IPS-NIHi11 (cell line): ENCODE measurements at regions not wholly inside any gene's neighbourhood (a gene's known extent, or its start where the extent isn't known, plus 50 kb on each side); places are given as distances from the start of the nearest gene placed in this dataset.

Experiments
- DNase-seq: peaks from one replicate; pipeline ENCODE4 v3.0.0; 2012; ENCODE audit warnings: mixed read lengths, low spot score

DNA sequence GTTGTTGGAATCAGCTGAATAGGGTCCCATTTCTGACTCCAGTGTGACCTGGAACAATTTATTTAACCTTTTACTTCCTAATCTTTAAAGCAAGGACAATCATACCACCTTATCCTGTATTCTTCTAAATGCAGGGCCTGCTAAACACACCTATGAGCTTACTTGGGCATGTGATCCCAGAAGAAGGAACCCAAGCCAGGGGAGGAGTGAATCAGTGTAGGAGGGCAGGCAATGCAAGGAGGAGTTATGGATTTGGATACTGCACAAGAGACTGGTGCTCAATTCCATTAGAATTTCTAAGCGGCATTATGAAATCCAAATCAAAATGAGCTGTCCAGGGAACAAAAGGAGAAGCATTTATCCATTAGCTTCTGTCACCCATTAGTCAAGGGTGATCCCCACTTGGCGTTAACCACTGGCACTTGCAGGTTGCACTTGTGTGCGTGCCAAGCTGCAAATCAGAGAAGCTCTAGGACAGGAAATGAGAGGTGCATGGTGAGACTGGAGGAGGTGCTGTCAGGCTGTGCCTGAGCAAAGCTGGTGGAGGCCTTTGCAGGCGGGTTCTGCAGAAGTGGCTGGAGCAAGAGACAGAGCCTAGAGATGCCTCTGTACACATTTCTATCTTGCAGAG is 297.2 kb upstream of the PLXNA2 start:
- no peak for DNase-seq

DNA sequence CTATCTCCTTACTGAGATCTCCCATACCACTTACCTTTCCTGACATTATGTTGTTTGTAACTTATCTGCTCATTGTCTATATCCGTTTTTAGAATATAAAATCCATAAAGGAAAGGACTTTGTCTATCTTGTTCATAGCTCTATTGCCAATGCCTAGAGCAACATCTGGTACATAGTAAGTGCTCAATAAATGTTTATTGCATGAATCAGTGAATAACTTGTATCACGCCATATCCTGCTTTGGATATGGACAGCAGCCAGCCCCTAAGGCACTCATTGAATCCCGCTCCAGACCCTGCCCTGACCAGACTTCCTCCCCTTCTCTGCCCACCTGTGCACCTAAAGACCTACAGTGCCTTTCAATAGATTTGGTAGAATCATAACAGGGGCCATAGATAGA is 298.1 kb upstream of the PLXNA2 start:
- DNase-seq, result no peak

DNA sequence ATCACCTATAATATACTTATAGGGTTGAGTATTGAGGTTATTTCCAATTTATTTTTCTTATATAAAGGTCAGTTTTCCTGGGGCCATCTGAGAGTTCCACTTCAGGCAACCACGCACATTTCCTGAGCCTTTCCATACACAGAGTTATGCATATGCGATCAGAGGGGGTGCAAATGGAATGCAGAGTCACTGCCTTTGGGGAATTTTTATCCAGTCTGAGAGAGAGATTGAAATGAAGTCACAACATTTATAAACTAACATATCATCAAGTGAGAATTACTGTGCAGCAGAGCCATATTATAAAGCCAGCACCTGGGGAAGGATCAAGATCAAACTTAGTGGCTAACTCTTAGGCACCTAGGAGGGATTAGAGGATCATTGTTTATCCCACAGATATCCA is 299.9 kb upstream of the PLXNA2 start:
- no peak for DNase-seq

DNA sequence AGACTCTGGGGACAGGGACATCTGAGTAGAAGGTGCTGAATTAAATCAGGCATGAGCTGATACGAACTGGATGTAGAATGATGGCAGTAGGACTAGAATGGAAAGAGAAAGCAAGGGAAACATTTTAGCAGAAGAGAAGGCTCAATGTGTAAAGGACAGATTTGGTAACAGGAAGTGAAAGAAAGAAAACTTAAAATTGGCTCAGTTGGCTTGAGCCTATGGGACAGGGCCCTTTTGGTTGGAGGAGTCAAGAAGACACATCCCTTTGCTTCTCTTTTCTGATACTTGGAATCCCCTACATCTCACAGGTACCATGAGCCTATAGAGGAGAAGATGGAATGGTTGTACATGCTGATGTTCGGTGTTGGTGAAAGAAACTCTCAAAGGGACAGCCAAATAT is 300.6 kb upstream of the PLXNA2 start:
- no peak for DNase-seq

DNA sequence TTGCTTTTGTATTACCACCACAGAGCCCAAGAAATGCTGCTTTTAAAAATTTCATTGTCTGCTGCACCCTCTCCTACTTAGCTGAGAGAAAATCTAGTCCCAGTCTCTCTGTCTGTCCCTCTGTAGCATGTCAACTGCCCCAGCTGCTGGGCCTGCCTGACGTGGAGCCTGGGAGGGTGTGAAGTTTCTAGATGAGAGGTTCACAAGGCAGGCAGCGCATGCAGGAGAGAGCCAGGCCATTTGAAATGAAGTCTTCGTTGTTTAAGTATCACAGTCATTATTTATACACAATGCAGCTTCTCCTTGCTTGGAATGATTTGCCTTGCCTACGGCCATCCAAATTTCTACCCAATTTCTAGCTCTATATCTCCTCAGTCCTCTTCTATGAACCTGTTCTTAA is 306.8 kb upstream of the PLXNA2 start:
- DNase-seq, result no peak

DNA sequence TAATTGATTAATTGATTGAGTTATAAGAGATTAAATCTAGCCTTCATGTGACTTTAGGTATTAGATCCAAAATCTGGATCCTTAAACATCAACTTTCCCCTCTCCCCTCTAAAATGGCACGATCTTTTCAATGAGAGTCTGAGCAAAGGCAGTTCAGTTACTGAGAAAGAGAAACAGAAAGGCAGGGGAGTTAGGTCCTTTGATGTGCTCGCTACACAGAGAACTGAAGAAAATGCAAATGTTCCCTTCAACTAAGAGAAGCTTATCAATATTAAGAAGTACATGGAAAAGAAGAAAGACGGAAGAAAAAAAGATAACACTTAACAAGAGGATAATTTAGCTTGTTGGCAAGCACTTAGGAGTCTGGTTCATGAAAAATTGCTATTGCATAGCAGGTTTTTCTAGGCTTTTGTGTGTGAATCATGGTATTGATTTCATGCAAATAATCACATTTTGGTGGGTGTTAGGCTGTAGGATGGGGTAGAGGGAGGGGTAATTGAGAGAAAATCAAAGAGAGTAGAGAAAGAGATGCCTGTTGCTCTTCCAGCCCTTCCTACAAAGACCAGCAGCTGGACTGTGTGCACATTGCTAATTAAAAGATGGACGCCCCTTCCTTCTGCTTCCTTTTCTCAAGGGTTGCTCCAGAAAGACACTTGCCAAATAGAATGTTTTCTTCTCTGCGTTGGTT is 307.6 kb upstream of the PLXNA2 start:
- DNase-seq, result no peak

DNA sequence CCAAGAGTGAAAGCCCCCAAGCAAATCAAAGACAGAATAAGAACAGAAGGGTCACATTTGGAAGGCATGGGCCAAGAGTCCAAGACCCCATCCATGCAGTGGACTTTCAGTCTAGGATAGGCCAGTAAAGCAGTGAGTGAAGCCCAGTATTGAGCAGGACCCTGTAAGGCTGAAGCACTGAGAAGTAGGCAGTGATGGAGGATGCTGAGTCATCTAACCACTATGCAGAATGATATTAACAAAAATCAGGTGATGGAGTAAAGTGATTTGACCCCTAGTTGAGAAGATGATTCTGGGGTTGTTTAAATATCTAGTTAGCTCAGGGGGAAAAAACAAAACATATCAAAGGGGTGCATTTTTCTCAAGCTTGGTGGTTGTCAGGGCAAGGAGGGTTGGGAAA is 308.7 kb upstream of the PLXNA2 start:
- DNase-seq, result no peak

DNA sequence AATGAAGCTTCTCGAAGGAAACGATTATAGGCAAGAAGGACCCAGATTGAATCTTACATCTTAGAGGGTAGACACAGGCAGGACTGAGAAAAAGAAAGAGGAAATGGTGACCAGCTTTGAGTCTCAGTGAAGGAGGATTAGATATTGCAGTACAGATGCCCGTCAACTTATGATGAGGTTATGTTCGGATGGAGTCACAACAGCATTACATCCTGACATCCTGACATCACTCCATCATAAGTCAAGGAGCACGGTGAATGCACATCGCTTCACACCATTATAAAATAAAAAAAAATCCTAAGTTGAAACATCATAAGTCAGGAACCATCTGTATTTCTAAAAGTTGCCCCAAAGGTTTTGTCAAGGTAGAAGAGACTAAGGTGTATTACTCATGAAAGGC is 312.3 kb upstream of the PLXNA2 start:
- DNase-seq, result no peak

DNA sequence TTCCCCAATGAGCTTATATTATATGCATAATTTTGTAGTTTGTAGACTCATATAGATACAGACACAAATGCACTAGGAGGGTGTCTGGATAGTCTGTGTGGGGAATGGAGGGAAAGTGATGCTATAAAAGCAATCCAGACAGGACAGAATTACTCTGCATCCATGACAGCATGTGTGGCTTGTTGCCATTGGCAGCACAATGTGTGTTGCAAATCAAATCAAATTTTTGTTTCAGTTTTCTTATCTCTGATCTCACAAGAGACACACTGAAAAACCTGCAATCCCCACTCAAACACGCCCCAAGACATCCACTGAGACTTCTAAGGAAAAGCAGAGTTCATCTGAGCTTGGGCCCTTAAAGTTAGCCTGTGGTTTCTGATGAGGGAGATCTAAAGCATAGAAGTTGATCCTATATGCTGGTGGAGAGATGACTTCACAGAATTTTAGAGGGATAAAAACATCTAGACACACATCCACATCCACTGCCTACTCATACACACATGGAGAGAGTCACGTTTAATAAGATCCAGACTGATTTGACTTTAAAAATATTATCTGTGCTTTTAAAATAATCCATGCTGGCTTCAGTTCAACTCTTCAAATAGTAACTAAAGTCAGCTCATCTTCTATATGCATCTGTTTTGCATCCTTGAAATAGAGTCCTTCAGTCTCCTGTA is 313.0 kb upstream of the PLXNA2 start:
- no peak for DNase-seq

DNA sequence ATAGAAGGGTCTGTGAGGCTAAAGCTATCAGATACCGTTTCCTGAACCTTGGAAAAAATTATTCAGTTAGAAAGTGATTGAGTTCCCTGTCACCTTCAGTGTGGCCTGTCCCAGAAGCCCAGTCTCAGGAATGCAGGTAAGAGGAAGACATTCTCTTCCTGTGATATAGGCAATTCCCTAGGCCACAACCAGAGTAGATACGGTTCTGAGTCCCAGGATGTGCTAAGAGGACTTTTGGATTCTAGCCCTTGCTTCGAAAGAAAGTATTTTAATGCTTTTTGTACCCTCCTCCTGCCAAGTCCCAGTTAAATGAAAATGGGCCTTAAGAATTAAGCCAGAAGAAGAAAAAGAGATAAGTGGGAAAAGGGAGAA is 313.5 kb upstream of the PLXNA2 start:
- no peak for DNase-seq

DNA sequence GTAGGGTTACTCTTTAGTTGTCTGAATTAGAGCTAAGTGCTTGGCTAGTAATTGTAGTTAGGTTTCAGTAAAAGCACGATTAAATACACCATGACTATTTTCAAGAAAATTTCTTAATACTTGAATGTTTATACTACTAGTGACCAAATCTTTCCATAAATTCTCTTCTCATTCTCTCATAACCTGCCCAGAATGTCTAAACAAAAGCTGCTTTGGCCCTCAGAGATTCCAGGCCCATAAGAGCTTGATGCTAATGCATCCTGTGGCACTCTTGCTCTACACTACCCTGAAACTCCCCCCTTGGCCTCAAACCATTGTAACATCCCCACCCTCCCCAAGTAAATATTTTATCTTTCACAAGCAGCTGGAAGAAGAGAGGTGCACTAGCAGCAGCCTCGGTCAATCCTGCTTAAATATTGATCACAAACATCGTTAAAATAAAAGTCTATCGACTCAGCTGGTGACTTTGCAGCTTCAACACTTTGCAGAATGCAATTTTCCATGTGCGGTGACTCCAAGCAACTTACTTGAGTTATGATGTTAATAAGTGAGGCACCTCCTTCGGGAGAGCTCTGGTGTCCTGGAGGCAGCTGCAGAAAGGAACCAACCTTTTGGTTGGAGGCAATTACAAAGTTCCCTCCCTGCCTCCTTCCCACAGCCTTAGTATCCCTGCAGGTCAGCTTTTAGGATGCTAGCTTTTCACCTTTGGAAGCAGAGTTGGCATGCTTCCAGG is 315.6 kb upstream of the PLXNA2 start:
- DNase-seq, result no peak

DNA sequence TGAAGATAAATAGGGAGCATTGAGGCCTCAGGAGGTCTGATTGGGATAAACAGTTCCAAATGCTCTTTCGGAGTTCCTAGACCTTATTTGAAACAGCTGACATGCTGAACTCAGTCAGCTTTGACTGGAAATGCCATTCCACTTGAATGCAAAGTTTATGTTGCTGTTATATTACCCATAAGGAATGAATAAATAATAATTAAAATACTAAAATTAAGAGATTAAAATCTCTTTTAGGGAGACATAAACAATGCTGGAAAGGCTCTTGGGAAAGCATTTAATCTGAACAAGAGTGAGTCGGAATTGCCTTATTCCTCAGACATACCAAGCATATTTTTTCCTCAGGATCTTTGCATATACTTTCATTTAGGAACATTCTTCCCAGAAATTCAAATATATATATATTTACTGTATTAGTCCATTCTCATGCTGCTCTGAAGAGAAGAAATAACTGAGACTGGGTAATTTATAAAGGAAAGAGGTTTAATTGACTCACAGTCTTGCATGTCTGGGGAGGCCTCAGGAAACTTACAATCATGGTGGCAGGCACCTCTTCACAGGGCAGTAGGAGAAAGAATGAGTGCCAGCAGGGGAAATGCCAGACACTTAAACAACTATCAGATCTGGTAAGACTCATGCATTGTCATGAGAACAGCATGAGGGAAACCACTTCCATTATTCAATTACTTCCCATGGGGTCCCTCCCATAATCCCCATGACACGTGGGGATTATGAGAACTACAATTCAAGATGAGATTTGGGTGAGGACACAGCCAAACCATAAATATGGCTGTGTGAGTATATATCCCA is 318.2 kb upstream of the PLXNA2 start:
- no peak for DNase-seq

DNA sequence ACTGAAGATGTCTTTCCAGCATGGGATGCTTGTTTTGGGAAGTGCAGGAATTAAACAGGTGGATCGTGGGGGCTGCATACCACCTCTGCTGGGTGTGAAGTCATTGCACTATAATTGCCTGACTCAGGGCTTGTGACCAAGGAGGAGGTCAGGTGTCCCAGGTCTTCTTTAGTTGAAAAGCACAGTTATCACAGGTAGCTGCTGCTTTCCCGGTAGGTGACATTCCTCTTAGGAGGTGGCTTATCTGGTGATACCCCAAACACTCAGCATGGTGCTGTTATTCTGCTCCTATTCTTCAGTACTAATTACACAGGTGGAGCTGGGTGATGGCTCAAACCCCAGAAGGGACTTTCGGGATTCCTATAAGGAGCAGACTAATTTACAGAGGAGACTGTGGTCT is 320.3 kb upstream of the PLXNA2 start:
- no peak for DNase-seq

DNA sequence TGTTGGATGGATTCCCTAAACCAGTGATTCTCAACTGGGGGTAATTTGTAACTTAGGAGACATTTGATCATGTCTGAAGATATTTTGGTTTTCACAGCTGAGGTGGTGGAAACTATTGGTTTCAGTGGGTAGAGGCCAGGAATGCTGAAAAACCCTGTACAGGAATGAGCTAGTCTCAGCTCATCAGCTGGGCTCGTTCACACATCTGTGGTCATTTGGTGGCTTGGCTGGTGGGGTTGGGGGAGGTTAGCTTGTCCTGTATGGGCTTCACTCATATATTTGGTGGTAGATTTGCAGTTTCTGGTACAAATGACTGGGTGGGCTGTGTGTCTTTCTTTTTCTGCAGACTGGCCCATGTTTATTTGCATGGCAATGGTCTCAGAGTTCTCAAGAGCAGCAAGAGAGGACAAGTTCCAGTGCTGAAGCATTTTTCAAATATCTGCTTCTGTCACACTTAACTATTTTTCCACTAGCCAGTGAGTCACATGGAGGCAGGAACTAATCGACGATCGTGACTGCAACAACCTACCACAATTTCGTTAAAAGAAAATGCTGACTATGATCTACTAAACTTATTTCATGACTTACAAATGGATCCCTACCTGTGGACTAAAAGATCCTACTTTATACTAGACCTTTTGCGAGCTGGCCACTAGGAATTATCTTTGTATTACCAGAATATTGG is 321.7 kb upstream of the PLXNA2 start:
- no peak for DNase-seq

DNA sequence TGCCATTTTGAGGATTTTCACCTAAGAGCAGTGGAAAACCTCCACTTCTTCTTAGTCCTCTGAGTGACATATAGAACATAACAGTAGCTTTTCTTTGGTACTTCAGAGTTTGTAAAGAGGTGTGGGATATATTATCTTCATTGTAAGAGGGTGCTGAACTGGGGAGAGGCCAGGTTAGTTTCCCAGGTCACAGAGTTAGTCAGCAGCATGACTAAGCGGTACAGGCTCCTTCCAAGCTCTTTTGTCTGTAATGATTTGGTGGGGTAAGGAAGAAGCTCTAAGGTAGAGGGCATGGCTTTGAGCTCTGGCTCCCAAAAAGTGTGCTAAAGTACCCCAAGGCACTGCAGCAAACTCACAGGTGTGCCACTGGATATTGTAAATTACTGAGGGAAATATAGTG is 325.0 kb upstream of the PLXNA2 start:
- no peak for DNase-seq

DNA sequence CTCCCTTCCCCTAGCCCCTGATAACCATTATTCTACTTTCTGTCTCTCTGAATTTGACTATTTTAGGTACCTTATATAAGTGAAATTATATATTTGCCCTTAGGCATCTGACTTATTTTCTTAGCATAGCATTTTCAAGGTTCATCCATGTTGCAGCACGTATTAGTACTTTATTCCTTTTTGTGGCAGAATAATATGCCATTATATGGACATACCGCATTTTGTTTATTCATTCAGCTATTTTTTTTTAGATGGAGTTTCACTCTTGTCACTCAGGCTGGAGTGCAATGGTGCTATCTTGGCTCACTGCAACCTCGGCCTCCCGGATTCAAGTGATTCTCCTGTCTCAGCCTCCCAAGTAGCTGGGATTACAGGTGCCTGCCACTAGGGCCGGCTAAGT is 326.2 kb upstream of the PLXNA2 start:
- DNase-seq, result no peak

DNA sequence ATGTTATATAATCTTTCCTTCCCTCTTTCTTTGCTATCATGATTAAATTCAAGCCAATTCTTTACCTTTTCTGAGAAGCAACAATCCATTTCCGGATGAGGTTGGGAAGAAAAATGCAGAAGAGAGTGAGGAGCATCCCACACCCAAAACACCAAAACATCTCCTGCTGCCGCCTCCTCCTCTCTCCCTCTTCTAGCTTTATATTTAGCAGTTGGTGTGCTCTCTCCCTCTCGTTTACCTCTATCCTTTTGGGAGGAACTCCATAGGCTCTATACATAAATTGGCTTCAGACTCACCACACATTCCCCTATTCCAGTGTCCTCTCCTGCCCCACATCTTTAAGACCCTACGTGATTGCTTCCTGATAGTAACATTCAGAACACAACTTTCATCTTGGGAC is 332.2 kb upstream of the PLXNA2 start:
- DNase-seq, result no peak

DNA sequence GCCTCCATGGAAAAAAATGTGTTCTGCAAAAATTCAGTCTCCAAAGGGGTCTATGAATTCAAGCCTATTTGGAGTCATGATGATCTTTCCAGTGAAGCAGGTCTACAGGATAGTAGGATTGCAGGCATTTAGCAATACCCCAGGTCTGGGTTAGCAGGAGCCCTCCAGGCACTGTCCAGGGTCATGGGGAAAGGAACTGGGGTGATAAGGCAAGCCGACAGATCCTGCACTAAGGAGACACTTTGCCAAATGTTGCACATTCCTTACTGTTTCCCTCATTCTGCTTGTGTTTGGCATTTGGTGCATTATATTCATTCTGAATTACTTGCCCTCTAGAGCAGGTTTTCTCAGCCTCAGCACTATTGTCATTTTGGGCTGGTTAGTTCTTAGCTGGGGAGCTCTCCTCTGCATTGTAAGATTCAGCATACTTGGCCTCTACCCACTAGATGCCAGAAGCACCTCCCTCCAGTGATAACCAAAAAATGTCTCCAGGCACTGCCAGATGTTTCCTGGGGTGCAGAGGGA is 333.3 kb upstream of the PLXNA2 start:
- DNase-seq, result no peak

DNA sequence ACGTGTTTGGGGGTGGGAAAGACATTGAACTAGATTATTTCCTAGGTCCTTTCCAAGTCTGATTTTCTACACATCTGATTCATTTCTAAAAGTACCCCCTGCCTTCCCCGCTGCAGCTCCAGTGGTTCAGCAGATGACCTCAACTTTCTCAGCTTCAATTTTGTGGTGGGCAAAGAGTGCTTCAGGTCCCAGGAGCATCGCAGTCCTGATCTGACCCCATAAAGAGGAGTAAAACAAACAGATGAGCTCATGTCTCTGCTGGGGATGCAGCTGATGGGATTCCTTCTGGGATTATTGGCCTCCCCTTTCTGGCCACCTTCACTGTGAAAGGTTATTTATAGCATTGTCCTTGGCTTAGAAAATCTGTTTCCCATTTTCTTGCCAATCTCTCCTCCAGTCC is 337.0 kb upstream of the PLXNA2 start:
- no peak for DNase-seq

DNA sequence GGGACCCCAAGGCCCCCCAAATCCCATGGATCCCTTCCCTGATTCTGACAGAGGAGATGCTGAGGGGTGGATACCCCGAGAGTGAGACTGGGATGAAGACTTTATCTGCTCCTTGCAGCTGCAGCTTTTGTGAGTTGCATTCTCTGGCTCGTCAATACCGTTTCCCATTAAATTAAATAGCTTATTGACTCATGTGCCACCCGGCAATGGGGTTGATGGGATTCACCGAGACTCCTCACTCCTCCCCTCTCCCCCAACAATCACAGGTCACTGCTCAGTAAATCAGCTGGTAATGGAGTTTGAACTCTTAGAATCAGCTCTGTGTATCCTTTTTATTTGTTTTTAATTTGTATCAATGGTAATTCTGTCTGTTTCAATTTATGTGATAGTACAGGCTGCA is 337.5 kb upstream of the PLXNA2 start:
- no peak for DNase-seq

DNA sequence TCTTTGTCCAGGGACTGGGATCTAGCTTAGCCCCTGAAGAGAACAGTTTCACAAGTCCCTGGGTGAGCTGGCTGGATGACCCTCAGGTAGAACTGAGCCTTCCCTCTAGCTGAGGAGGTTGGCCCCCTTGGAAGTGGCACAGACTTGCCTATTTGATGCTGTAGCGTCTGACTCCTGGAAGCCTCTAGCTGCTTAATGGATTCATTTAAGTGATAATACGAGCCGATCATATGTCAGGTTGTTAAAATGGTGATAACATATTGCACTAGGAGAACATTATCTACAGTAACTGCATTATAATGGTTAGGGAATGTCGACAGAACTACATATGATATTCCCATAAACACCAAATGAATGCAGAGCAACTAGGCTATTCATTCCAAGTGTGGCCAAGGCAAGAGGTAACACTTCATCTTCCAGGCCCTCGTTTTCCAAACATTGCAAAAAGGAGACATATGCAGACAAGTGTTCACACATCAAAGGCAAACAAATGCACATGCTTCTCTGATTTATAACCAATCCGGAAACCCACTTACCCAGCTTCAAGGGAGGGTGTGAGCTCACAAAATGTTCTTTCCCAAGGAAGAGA is 340.1 kb upstream of the PLXNA2 start:
- DNase-seq, result no peak
